Naive thymus-derived CD4-positive, alpha-beta T cell (primary cell): ENCODE measurements at regions not wholly inside any gene's neighbourhood (a gene's known extent, or its start where the extent isn't known, plus 50 kb on each side); places are given as distances from the start of the nearest gene placed in this dataset.
A peak's percentile ranks its signal among the peaks of the same experiment; 100 is the strongest.

ENCODE experiments used
- ATAC-seq: fragments of 150-1000 bp; cut with Tn5 transposase; 2 replicates; pipeline ENCODE4 v1.10.0; 2021; ENCODE audit warnings: mild to moderate bottlenecking, moderate library complexity
- CTCF ChIA-PET: fragments of 350-600 bp; sonication (Branson Sonifier 250); formaldehyde crosslinking; loops from one replicate; lab custom pipeline; 2021; ENCODE audit warnings: antibody characterized with exemption; lab: Charles Lee
- POLR2A ChIA-PET: fragments of 350-600 bp; sonication (Branson Sonifier 250); formaldehyde crosslinking; loops from one replicate; lab custom pipeline; 2021; ENCODE audit warnings: antibody characterized with exemption, inconsistent platforms; lab: Charles Lee
- DNase-seq, 9 donors: peaks; one replicate each; pipeline versions ENCODE4 v3.0.0 to v3.0.0-alpha.2; 2020 to 2022; ENCODE audit warnings: mixed read lengths in 1 of 9
- H3K27ac ChIP-seq: one replicate; pipeline ENCODE4 v1.7.0; 2013; ENCODE audit warnings: mild to moderate bottlenecking, low read depth, low read length, moderate library complexity
- H3K27me3 ChIP-seq, 2 donors: one replicate each; pipeline ENCODE4 v1.7.0; 2013; ENCODE audit warnings: low read length in 2 of 2, mild to moderate bottlenecking in 2 of 2, moderate library complexity in 2 of 2; ENCODE audit not compliant: control insufficient read depth in 2 of 2, insufficient read depth in 2 of 2
- H3K36me3 ChIP-seq, 3 experiments: 1 replicate in 2 of 3; 2 replicates in 1 of 3; pipeline ENCODE4 v1.7.0; 2013; ENCODE audit warnings: low read length in 3 of 3, mild to moderate bottlenecking in 3 of 3, moderate library complexity in 1 of 3; ENCODE audit not compliant: insufficient read depth in 3 of 3, control insufficient read depth in 2 of 3
- H3K4me1 ChIP-seq, 2 donors: one replicate each; pipeline ENCODE4 v1.7.0; 2013; ENCODE audit warnings: low read length in 2 of 2, mild to moderate bottlenecking in 2 of 2, moderate library complexity in 1 of 2; ENCODE audit not compliant: control insufficient read depth in 2 of 2, insufficient read depth in 2 of 2
- H3K4me3 ChIP-seq: 2 replicates; pipeline ENCODE4 v1.7.0; 2013; ENCODE audit warnings: mild to moderate bottlenecking, low read length
- H3K9me3 ChIP-seq, 3 experiments: 1 replicate in 2 of 3; 2 replicates in 1 of 3; pipeline ENCODE4 v1.7.0; 2013; ENCODE audit warnings: low read length in 3 of 3; ENCODE audit not compliant: control insufficient read depth in 2 of 3
- H3K27ac Mint-ChIP-seq, 9 donors: one replicate each; pipeline ENCODE4 v1.8.0; 2020 to 2022; ENCODE audit warnings: mixed read lengths in 9 of 9, mild to moderate bottlenecking in 8 of 9, moderate library complexity in 5 of 9, inconsistent platforms in 2 of 9
- H3K27me3 Mint-ChIP-seq, 5 donors: one replicate each; pipeline ENCODE4 v1.8.0; 2021 to 2022; ENCODE audit warnings: mixed read lengths in 5 of 5, mild to moderate bottlenecking in 1 of 5
- H3K36me3 Mint-ChIP-seq, 5 donors: one replicate each; pipeline ENCODE4 v1.8.0; 2020 to 2022; ENCODE audit warnings: mixed read lengths in 5 of 5, mild to moderate bottlenecking in 3 of 5, inconsistent platforms in 1 of 5
- H3K4me1 Mint-ChIP-seq, 7 donors: one replicate each; pipeline ENCODE4 v1.8.0; 2020 to 2022; ENCODE audit warnings: mixed read lengths in 7 of 7, mild to moderate bottlenecking in 3 of 7, inconsistent platforms in 1 of 7
- H3K4me3 Mint-ChIP-seq, 10 donors: one replicate each; pipeline ENCODE4 v1.8.0; 2020 to 2022; ENCODE audit warnings: mild to moderate bottlenecking in 10 of 10, mixed read lengths in 10 of 10, moderate library complexity in 6 of 10, inconsistent platforms in 2 of 10
- H3K9me3 Mint-ChIP-seq, 11 donors: one replicate each; pipeline ENCODE4 v1.8.0; 2020 to 2022; ENCODE audit warnings: mixed read lengths in 11 of 11, mild to moderate bottlenecking in 4 of 11, inconsistent platforms in 1 of 11, moderate library complexity in 1 of 11
- intact Hi-C, 2 donors: fragments of 100-400 bp; cut with micrococcal nuclease; formaldehyde crosslinking; loops; one replicate each; pipeline ENCODE4 v1.15.1; 2023

DNA sequence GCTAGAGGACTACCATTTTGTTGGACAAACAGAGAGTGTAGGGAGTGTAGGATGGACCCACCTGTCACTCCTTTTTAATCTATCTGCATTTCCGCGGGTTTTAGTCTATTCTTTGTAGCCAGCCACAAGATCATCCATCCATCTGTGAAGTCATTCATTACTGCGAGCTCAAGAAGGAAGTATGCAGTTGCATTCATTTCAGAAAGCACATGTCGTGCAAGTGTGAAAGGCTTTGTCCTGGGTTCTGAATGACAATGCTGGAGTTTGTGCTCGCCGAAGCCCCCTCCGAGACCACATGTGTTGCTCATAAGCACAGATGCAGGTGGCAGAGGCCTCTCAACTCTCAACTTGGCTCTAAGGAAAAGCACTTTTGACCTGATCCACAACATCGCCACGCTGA is 70.3 kb upstream of the BASP1 start:
- no peak for ATAC-seq
- no peaks in the 10 kb centered on the region for H3K27me3 ChIP-seq
- no peak for DNase-seq
- intact Hi-C loops: no loop called here
- ChIA-PET CTCF (no interaction called here), POLR2A (no interaction called here)
- no peaks in the 10 kb centered on the region for H3K36me3 ChIP-seq
- Mint-ChIP-seq H3K4me1 (no peaks in the 10 kb centered on the region), H3K9me3 (peaks cover 0 to 3% (median 0%) of the 10 kb centered on the region in 11 donors), H3K36me3 (no peaks in the 10 kb centered on the region), H3K27ac (no peak overlapping the region), H3K27me3 (no peaks in the 10 kb centered on the region), H3K4me3 (no peak overlapping the region)
- H3K27ac ChIP-seq: no peak overlapping the region
- H3K4me1 ChIP-seq: no peaks in the 10 kb centered on the region
- no peak overlapping the region for H3K4me3 ChIP-seq
- H3K9me3 ChIP-seq: no peaks in the 10 kb centered on the region

DNA sequence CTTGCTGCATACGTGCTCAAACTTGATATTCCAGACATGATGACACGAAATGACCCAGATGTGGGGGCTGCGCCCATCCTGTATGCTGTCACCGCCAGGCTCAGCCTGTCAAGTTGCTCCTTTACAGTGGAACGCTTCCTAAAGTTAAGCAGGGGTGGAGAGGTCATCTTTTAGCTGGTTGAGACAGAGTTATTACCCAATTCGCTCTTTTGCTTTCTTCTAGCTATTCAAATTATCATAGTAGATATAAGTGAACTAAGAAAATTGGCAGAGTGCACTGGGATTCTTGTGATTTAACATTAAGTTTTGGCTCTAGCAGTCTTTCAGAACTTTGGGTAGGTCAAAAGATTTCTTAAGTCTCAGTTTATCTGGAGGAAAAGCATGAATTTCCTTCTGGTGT is 69.8 kb upstream of the BASP1 start:
- H3K4me3 Mint-ChIP-seq: no peak overlapping the region
- POLR2A ChIA-PET: no interaction called here

DNA sequence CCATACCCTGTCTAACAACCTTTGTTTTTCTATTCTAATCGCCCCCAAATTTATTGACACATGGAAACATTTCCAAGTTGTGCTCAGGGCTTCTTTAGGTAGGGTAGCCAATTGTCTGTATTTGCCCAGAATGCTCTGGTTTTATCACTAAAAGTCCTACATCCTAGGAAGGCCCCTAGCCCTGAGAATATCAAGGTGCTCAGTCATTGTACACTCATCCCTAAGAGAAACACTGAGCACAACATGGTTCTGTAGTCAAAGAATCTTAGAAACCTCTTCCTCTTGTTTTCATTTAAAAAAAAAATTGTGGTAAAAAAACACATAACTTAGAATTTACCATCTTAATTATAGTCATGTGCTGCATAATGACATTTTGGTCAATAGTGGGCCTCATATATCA is 69.0 kb upstream of the BASP1 start:
- ChIA-PET POLR2A (no interaction called here), CTCF (no interaction called here)
- DNase-seq (no peak), ATAC-seq (no peak)
- intact Hi-C loops: no loop called here
- H3K9me3 Mint-ChIP-seq: peaks cover 0 to 3% (median 0%) of the 10 kb centered on the region in 11 donors
- no peaks in the 10 kb centered on the region for H3K4me1 ChIP-seq
- H3K27me3 Mint-ChIP-seq: no peaks in the 10 kb centered on the region
- no peak overlapping the region for H3K27ac ChIP-seq
- H3K4me3 Mint-ChIP-seq: no peak overlapping the region
- no peak overlapping the region for H3K27ac Mint-ChIP-seq
- no peaks in the 10 kb centered on the region for H3K36me3 Mint-ChIP-seq
- H3K27me3 ChIP-seq: no peaks in the 10 kb centered on the region
- H3K4me3 ChIP-seq: no peak overlapping the region
- H3K36me3 ChIP-seq: no peaks in the 10 kb centered on the region
- no peaks in the 10 kb centered on the region for H3K4me1 Mint-ChIP-seq
- no peaks in the 10 kb centered on the region for H3K9me3 ChIP-seq

More for the DNA sequence above, 69.8 kb upstream of the BASP1 start:
- H3K27ac Mint-ChIP-seq: no peak overlapping the region
- intact Hi-C loops: no loop called here
- Histone ChIP-seq H3K27me3 (no peaks in the 10 kb centered on the region), H3K4me3 (no peak overlapping the region), H3K36me3 (no peaks in the 10 kb centered on the region), H3K9me3 (no peaks in the 10 kb centered on the region), H3K4me1 (no peaks in the 10 kb centered on the region), H3K27ac (no peak overlapping the region)
- peaks cover 0 to 3% (median 0%) of the 10 kb centered on the region in 11 donors for H3K9me3 Mint-ChIP-seq
- CTCF ChIA-PET: no interaction called here
- H3K4me1 Mint-ChIP-seq: no peaks in the 10 kb centered on the region
- ATAC-seq: no peak
- H3K36me3 Mint-ChIP-seq: no peaks in the 10 kb centered on the region
- DNase-seq: no peak
- no peaks in the 10 kb centered on the region for H3K27me3 Mint-ChIP-seq

DNA sequence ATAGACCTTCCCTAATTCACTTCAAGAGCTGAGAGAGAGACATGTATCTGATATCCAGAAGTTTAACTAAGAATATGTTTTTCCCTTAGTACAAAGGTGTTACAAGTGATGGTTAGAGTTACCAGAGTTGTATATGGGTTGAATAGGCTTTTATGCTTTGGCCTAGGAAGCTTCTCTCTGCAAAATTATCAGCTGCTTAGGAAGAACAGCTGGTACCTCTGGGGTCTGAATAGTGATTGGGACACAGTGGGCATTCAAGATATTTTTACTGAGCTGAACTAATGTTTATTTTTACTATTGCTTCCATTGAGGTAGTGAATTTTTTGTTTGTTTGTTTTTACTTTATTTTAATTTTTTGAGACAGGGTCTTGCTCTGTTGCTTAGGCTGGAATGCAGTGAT is 67.6 kb upstream of the BASP1 start:
- no peaks in the 10 kb centered on the region for H3K36me3 Mint-ChIP-seq
- no peak overlapping the region for H3K4me3 Mint-ChIP-seq
- Histone ChIP-seq H3K4me1 (no peaks in the 10 kb centered on the region), H3K27me3 (no peaks in the 10 kb centered on the region), H3K36me3 (no peaks in the 10 kb centered on the region), H3K9me3 (no peaks in the 10 kb centered on the region), H3K27ac (no peak overlapping the region), H3K4me3 (no peak overlapping the region)
- intact Hi-C loops: no loop called here
- DNase-seq (no peak), ATAC-seq (no peak)
- no peaks in the 10 kb centered on the region for H3K4me1 Mint-ChIP-seq
- CTCF ChIA-PET: no interaction called here
- POLR2A ChIA-PET: no interaction called here
- no peaks in the 10 kb centered on the region for H3K27me3 Mint-ChIP-seq
- peaks cover 0 to 3% (median 0%) of the 10 kb centered on the region in 11 donors for H3K9me3 Mint-ChIP-seq
- no peak overlapping the region for H3K27ac Mint-ChIP-seq

DNA sequence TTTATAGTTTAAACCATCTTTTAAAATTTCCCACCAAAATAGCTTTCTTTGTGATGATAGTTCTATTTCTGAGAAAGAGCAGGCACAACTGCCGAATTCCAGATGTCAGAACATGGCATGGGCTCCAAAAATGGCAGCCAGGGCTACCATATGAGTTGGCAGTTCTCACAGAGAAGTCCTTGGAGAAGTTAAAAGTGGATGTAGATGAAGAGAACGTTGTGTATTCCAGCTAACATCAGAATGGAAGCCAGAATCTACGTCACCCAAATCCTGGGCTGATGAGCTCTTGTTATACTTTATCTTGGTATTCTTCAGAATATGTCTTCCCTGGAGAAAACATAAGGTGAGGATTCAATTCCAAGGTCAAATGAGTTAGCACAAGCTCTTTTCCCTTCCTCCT is 66.9 kb upstream of the BASP1 start:
- Histone ChIP-seq H3K27me3 (no peaks in the 10 kb centered on the region), H3K4me1 (no peaks in the 10 kb centered on the region), H3K9me3 (no peaks in the 10 kb centered on the region), H3K4me3 (no peak overlapping the region), H3K27ac (no peak overlapping the region), H3K36me3 (no peaks in the 10 kb centered on the region)
- DNase-seq: no peak
- Mint-ChIP-seq H3K4me3 (no peak overlapping the region), H3K4me1 (no peaks in the 10 kb centered on the region), H3K9me3 (peaks cover 0 to 3% (median 0%) of the 10 kb centered on the region in 11 donors), H3K27me3 (no peaks in the 10 kb centered on the region), H3K36me3 (no peaks in the 10 kb centered on the region), H3K27ac (no peak overlapping the region)
- ChIA-PET CTCF (no interaction called here), POLR2A (no interaction called here)
- ATAC-seq: no peak
- intact Hi-C loops: no loop called here

DNA sequence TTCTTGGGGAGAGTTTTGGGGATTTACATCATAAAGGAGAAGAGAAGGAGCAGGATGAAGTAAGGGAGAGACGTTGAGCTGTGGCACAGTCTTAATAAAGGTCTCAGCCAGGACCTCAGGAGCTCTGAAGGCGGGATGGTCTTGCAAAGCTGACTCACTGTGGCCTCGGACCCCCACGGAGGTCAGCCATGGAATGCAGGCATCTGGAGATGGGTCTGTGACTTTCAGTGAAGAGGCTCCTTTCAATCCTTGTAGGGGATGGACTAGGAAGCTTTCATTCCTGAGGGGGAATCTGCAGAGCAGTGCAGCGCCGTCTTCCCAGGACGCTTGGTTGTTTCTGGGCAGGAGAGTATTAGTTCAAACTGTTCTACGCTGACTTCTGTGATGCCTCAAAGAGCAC is 65.7 kb upstream of the BASP1 start:
- no peak overlapping the region for H3K4me3 Mint-ChIP-seq
- Histone ChIP-seq H3K36me3 (no peaks in the 10 kb centered on the region), H3K4me3 (no peak overlapping the region), H3K27me3 (no peaks in the 10 kb centered on the region), H3K9me3 (no peaks in the 10 kb centered on the region), H3K4me1 (no peaks in the 10 kb centered on the region), H3K27ac (no peak overlapping the region)
- no peak overlapping the region for H3K27ac Mint-ChIP-seq
- H3K4me1 Mint-ChIP-seq: no peaks in the 10 kb centered on the region
- ChIA-PET CTCF (no interaction called here), POLR2A (no interaction called here)
- no peak for ATAC-seq
- DNase-seq: no peak
- intact Hi-C loops: no loop called here
- H3K36me3 Mint-ChIP-seq: no peaks in the 10 kb centered on the region
- H3K27me3 Mint-ChIP-seq: no peaks in the 10 kb centered on the region
- H3K9me3 Mint-ChIP-seq: peaks cover 0 to 3% (median 0%) of the 10 kb centered on the region in 11 donors

DNA sequence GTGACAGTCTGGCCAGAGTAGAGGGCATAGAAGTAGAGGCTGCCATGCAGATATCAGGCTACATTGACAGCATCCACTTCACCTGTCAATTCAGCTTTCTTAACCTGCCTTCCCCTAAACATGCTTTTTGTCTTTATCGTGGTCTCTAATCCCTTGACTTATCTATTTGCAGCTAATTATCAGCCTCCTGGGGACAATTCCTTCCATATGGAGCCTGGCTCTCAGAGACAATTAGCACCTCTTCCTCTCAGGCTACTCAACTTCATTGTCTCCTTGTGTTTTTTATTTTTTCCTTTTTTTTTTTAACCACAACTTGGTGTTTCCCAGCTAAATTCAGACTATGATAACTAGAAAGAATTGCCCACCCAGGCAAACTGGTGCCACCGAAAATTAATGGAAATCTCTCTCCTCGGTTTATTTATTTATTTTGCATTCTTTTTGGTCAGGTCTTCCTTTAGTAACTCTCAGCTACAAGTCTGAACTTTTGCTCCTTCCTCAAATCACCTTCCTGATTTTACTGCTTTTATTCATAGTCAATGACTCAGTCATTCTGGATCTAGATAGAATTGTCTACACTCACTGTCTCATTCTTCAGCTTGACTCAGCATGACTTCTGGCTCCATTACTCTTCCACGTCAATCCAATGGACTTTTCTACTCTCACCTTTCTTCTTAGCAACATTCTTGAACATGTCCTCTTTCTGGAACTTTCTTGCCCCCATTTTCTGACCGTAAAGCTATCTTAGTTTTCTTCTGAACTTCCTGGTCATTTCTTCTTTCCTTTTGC is 63.0 kb upstream of the BASP1 start:
- DNase-seq (no peak), ATAC-seq (no peak)
- H3K9me3 ChIP-seq: no peaks in the 10 kb centered on the region
- POLR2A ChIA-PET: no interaction called here
- intact Hi-C loops: no loop called here
- peaks cover 0 to 3% (median 0%) of the 10 kb centered on the region in 11 donors for H3K9me3 Mint-ChIP-seq
- no peaks in the 10 kb centered on the region for H3K36me3 Mint-ChIP-seq
- H3K4me3 Mint-ChIP-seq: no peak overlapping the region
- H3K4me1 Mint-ChIP-seq: no peaks in the 10 kb centered on the region
- peaks cover 0 to 10% (median 5%) of the 10 kb centered on the region in 5 donors for H3K27me3 Mint-ChIP-seq
- H3K27ac ChIP-seq: no peak overlapping the region
- H3K4me3 ChIP-seq: no peak overlapping the region
- H3K27ac Mint-ChIP-seq: peak overlapping the region in 1 of 9 donors; percentile 5
- no peaks in the 10 kb centered on the region for H3K36me3 ChIP-seq
- H3K27me3 ChIP-seq: no peaks in the 10 kb centered on the region
- CTCF ChIA-PET: no interaction called here
- no peaks in the 10 kb centered on the region for H3K4me1 ChIP-seq
